K562 (cell line): ENCODE measurements at regions not wholly inside any gene's neighbourhood (a gene's known extent, or its start where the extent isn't known, plus 50 kb on each side); places are given as distances from the start of the nearest gene placed in this dataset.
A peak's percentile ranks its signal among the peaks of the same experiment; 100 is the strongest.

Experiments used
- ATAC-seq: fragments of 200-7000 bp; cut with Tn5 transposase; 3 replicates; pipeline ENCODE4 v1.9.1; 2020; ENCODE audit warnings: moderate library complexity
- BruUV-seq: library from RNA; stranded (reverse); fragments of 400-500 nt; replicated peaks from 2 replicates; lab custom pipeline; 2021; lab: Mats Ljungman, UMichigan
- CTCF ChIA-PET: fragments of 300-600 bp; formaldehyde crosslinking; extraction: SDS; loops from one replicate; lab custom pipeline; 2021; ENCODE audit warnings: low intra/inter-chr PET ratio; lab: Yijun Ruan, JAX
- POLR2A ChIA-PET: fragments of 300-600, 350-650 bp; sonication (Branson Sonifier 250); formaldehyde crosslinking; extraction: SDS; loops from one replicate; lab custom pipeline; 2021; ENCODE audit warnings: antibody characterized with exemption, inconsistent platforms; lab: Yijun Ruan, JAX
- DNase-seq, 4 experiments: peaks; one replicate each; pipeline versions ENCODE4 v3.0.0 to v3.0.0-alpha.2; 2011 to 2018; ENCODE audit warnings: low spot score in 3 of 4, mixed read lengths in 3 of 4; ENCODE audit errors: extremely low read depth in 1 of 4
- FAIRE-seq: peaks from 2 replicates; lab custom pipeline; 2011; peaks lifted over from hg19 to GRCh38; lab: Jason Lieb, UNC
- H2AFZ ChIP-seq: 2 replicates; pipeline ENCODE4 v1.6.0; 2011; ENCODE audit warnings: low read depth, low read length, control low read depth, inconsistent platforms
- H3K27ac ChIP-seq: fragments of 200-600 bp; 3 replicates; pipeline ENCODE4 v1.8.0; 2011; ENCODE audit warnings: low read depth, mild to moderate bottlenecking, control low read depth, inconsistent platforms, low read length, moderate library complexity, mixed read lengths; ENCODE audit errors: extremely low read depth
- H3K27me3 ChIP-seq, 2 experiments: fragments of 300-600 bp in 1 of 2; 2 replicates in 1 of 2; 3 replicates in 1 of 2; pipeline versions ENCODE4 v1.6.0 to v1.8.0; 2011; ENCODE audit warnings: inconsistent platforms in 2 of 2, low read length in 2 of 2, mild to moderate bottlenecking in 1 of 2, mixed read lengths in 1 of 2, moderate library complexity in 1 of 2; ENCODE audit not compliant: control insufficient read depth in 2 of 2, insufficient read depth in 2 of 2
- H3K36me3 ChIP-seq: fragments of 300-600 bp; 3 replicates; pipeline ENCODE4 v1.8.0; 2011; ENCODE audit warnings: mild to moderate bottlenecking, low read length, inconsistent platforms; ENCODE audit not compliant: control insufficient read depth, insufficient read depth
- H3K4me1 ChIP-seq, 2 experiments: fragments of 200-600 bp in 1 of 2; replicated peaks in 1 of 2; 2 replicates in 1 of 2; 3 replicates in 1 of 2; pipeline versions ENCODE4 v1.5.1 to v1.8.0; 2011; ENCODE audit warnings: inconsistent platforms in 2 of 2, low read length in 2 of 2, mild to moderate bottlenecking in 1 of 2, mixed read lengths in 1 of 2, moderate library complexity in 1 of 2; ENCODE audit not compliant: control insufficient read depth in 2 of 2, insufficient read depth in 2 of 2
- H3K4me2 ChIP-seq: 2 replicates; pipeline ENCODE4 v1.6.1; 2011; ENCODE audit warnings: low read length, control low read depth, inconsistent platforms, mixed read lengths; ENCODE audit not compliant: insufficient read depth
- H3K4me3 ChIP-seq: fragments of 200-600 bp; sonication (generic), shearing (Covaris generic); 2 replicates; pipeline ENCODE4 v1.5.1; 2016; ENCODE audit warnings: control low read depth, inconsistent platforms
- H3K79me2 ChIP-seq: fragments of 200-600 bp; 3 replicates; pipeline ENCODE4 v1.8.0; 2011; ENCODE audit warnings: low read length, inconsistent platforms; ENCODE audit not compliant: control insufficient read depth, insufficient read depth
- H3K9ac ChIP-seq, 2 experiments: 2 replicates each; pipeline versions ENCODE4 v1.6.0 to v1.6.1; 2011; ENCODE audit warnings: low read depth in 2 of 2, low read length in 2 of 2, control low read depth in 1 of 2, inconsistent platforms in 1 of 2, mild to moderate bottlenecking in 1 of 2, mixed read lengths in 1 of 2; ENCODE audit not compliant: insufficient read depth in 1 of 2
- H3K9me1 ChIP-seq: one replicate; pipeline ENCODE4 v1.6.0; 2011; ENCODE audit warnings: inconsistent platforms, mild to moderate bottlenecking, low read length, moderate library complexity; ENCODE audit not compliant: control insufficient read depth, insufficient read depth
- H3K9me3 ChIP-seq: replicated peaks from 2 replicates; pipeline ENCODE4 v1.5.1; 2011; ENCODE audit warnings: low read depth, low read length, inconsistent platforms; ENCODE audit not compliant: control insufficient read depth, insufficient read depth
- H4K20me1 ChIP-seq: replicated peaks from 2 replicates; pipeline ENCODE4 v1.6.1; 2011; ENCODE audit warnings: low read length, inconsistent platforms, mixed read lengths; ENCODE audit not compliant: control insufficient read depth, insufficient read depth
- FOXP1 ChIP-seq: sonication (generic); formaldehyde crosslinking; IDR thresholded peaks from 2 replicates; pipeline ENCODE4 v1.8.0; 2022; ENCODE audit warnings: mild to moderate bottlenecking, missing genetic modification reagents
- HDAC3 ChIP-seq: fragments of 450-650 bp; IDR thresholded peaks from 2 replicates; pipeline ENCODE4 v1.6.1; 2018; ENCODE audit warnings: borderline replicate concordance, mild to moderate bottlenecking, moderate library complexity; ENCODE audit not compliant: partially characterized antibody
- NCOR1 ChIP-seq: fragments of 450-650 bp; IDR thresholded peaks from 2 replicates; pipeline ENCODE4 v1.6.1; 2016; ENCODE audit warnings: mild to moderate bottlenecking, moderate library complexity
- PTRF ChIP-seq: fragments of 450-650 bp; IDR thresholded peaks from 2 replicates; pipeline ENCODE4 v1.6.1; 2016; ENCODE audit warnings: mild to moderate bottlenecking, missing genetic modification characterization, missing compliant biosample characterization
- PURB ChIP-seq: sonication (generic); formaldehyde crosslinking; IDR thresholded peaks from 2 replicates; pipeline ENCODE4 v1.9.0; 2021; ENCODE audit warnings: low read depth, mild to moderate bottlenecking, missing genetic modification reagents
- SRSF7 ChIP-seq: fragments of 200-400 bp; formaldehyde crosslinking; optimal IDR thresholded peaks from 2 replicates; pipeline ENCODE3; 2017; ENCODE audit warnings: mild to moderate bottlenecking, low read depth, low read length
- TCFL5 ChIP-seq: fragments of 250-450 bp; sonication (Bioruptor Pico); conservative IDR thresholded peaks from 2 replicates; pipeline ENCODE4 v1.6.1; 2021; ENCODE audit warnings: mild to moderate bottlenecking, moderate library complexity, matching md5 sums
- ZBTB7A ChIP-seq: IDR thresholded peaks from 2 replicates; pipeline ENCODE4 v1.6.1; 2011; ENCODE audit warnings: low read depth, mild to moderate bottlenecking, low read length, moderate library complexity, borderline replicate concordance; ENCODE audit not compliant: control insufficient read depth
- ZSCAN29 ChIP-seq: fragments of 450-650 bp; IDR thresholded peaks from 2 replicates; pipeline ENCODE4 v1.6.1; 2017
- WGBS: fragments of 100-300 bp; shearing (Covaris generic); methylation state at CpG from one replicate; pipeline ENCODE4 v1.1.6; 2016; ENCODE audit warnings: low coverage, mixed read lengths; ENCODE audit not compliant: insufficient coverage; ENCODE audit errors: missing lambda C conversion rate; 5-methylcytosine and 5-hydroxymethylcytosine counted together
- in situ Hi-C: fragments of 300-500 bp; cut with MboI; formaldehyde crosslinking; loops from 4 replicates; pipeline ENCODE4 v1.15.0; 2018; ENCODE audit warnings: inconsistent platforms, mixed read lengths
- intact Hi-C: fragments of 100-400 bp; cut with micrococcal nuclease; formaldehyde crosslinking; loops from 2 replicates; pipeline ENCODE4 v1.14.2; 2022

DNA sequence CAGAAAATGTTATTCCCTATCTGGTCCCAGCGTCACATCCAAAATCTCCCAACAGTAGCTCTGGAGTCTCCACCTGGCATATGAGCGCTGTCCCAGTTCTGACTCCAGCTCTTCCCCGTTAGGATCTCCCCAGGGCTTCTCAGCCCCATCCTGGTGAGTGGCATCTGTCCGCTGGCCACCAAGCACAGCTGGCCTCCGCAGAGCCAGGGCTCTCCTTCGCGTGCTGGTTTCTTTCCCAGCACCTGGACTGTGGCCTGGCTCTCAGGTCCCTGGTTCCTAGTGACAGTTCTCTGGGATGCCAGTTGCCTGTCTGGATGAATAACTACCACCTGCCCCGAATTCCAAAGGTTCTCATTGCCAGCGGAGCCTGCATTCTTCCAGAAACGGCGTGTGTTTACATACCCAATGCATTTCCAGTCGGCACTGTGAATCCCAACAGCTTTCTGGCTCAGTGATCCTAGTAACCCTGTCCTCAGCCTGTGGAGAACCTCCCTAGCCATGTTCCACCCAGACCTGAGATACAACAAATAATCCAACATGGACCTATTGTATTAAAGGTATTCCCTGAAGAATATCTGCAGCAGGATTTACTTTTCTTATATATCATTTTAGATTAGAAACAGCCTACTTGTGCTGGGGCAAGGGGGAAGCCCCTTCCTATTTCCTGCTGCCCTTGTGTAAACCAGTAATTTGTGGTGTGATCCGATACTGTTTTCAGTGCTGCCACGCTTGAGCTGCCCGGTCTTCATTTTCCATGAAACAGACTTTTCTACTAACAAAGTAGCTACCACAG is 69.9 kb upstream of the PDE10A start (continued):
- TF ChIP-seq ZBTB7A (no peak), SRSF7 (no peak)

DNA sequence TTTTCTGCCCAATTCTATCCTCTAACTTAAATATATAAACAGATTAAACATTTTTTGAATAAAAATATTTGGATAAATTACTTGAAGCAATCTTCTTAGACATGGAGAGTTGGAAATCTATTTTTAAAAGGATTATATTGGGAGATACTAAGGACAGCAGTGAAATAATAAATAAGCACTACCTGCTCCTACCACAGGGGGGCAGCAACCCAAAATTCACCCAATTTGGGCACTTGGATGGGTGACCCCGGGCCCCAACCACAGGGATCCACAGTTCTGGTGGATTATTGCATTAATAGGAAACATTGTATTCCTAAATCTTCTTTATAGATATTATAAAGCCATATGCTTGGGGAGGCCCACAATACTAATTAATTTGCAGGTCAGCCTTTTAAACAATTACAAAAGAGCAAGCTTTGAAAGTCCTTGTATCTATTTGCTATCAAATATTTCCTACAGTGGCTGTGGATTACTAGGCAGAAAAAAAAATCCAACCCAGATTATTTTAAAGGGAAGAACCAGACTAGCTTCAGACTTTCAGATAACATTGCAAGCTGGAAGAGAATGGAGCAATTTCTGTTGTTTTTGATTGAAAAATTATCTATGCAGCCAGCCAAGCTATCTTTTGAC is 66.4 kb upstream of the PDE10A start:
- BruUV-seq = no TSS peak
- Histone ChIP-seq H2AFZ (no peak overlapping the region), H3K9ac (no peak overlapping the region), H3K9me3 (no peaks in the 10 kb centered on the region), H4K20me1 (no peaks in the 10 kb centered on the region), H3K36me3 (no peaks in the 10 kb centered on the region), H3K27me3 (peaks cover 0 to 18% of the 10 kb centered on the region in 2 experiments; a peak in 1 of 5 replicates), H3K4me2 (no peak overlapping the region), H3K27ac (no peak overlapping the region), H3K9me1 (no peaks in the 10 kb centered on the region), H3K4me1 (no peaks in the 10 kb centered on the region), H3K4me3 (no peak overlapping the region), H3K79me2 (no peaks in the 10 kb centered on the region)
- 6% methylated on average over 1 of the region's 1 CpG for WGBS
- in situ Hi-C loops (no loop called here), intact Hi-C loops (loop anchor here (1.0 to 5.0 kb wide), 2 partner anchors 121 to 378 kb away; no protein-coding TSS in a partner anchor)
- CTCF ChIA-PET = interaction anchor here (1.3 to 1.5 kb wide), 2 partner anchors 120 to 377 kb away, joined by 3 to 10 read pairs; no protein-coding TSS in a partner anchor
- POLR2A ChIA-PET = interaction anchor here (1.6 kb wide), 1 partner anchor 70 kb away, joined by 3 read pairs; no protein-coding TSS in a partner anchor
- ATAC-seq = peak; percentile 86
- peak; percentile 55 to 85 (median 79) for DNase-seq
- peak; percentile 87 for FAIRE-seq
- TF ChIP-seq HDAC3 (no peak), PTRF (tag) (no peak), NCOR1 (no peak), TCFL5 (CRISPR knock-in tag) (no peak), ZSCAN29 (no peak), FOXP1 (no peak), PURB (CRISPR knock-in tag) (no peak)
